OCI-LY7 (cell line): ENCODE measurements at regions not wholly inside any gene's neighbourhood (a gene's known extent, or its start where the extent isn't known, plus 50 kb on each side); places are given as distances from the start of the nearest gene placed in this dataset.

Experiments
- BruUV-seq: library from RNA; stranded (reverse); fragments of 400-500 nt; replicated peaks from 2 replicates; lab custom pipeline; 2021; lab: Mats Ljungman, UMichigan
- CTCF ChIA-PET: fragments of 300-600 bp; sonication (Branson Sonifier 250); formaldehyde crosslinking; loops from one replicate; lab custom pipeline; 2022; ENCODE audit warnings: antibody characterized with exemption; ENCODE audit not compliant: unreplicated experiment; lab: Charles Lee
- POLR2A ChIA-PET: fragments of 300-600 bp; sonication (Branson Sonifier 250); formaldehyde crosslinking; loops from one replicate; lab custom pipeline; 2022; ENCODE audit warnings: antibody characterized with exemption; lab: Charles Lee
- DNase-seq: peaks from one replicate; pipeline ENCODE4 v3.0.0-alpha.2; 2015; ENCODE audit warnings: low spot score
- H2AFZ ChIP-seq: fragments of 200-600 bp; sonication (generic), shearing (Covaris generic); 2 replicates; pipeline ENCODE4 v1.6.1; 2014; ENCODE audit warnings: mild to moderate bottlenecking, antibody characterized with exemption, low read length, moderate library complexity
- H3K27ac ChIP-seq: fragments of 200-600 bp; sonication (generic); 2 replicates; pipeline ENCODE4 v1.5.1; 2014; ENCODE audit warnings: mixed run types, low read depth, mild to moderate bottlenecking, moderate library complexity, low read length, inconsistent platforms; ENCODE audit not compliant: poor library complexity, severe bottlenecking
- H3K36me3 ChIP-seq: fragments of 200-600 bp; sonication (generic); 2 replicates; pipeline ENCODE4 v1.6.1; 2014; ENCODE audit warnings: mild to moderate bottlenecking, antibody characterized with exemption, low read length, moderate library complexity, mixed read lengths; ENCODE audit not compliant: insufficient read depth
- H3K4me1 ChIP-seq: fragments of 200-600 bp; sonication (generic); 2 replicates; pipeline ENCODE4 v1.5.1; 2014; ENCODE audit warnings: mild to moderate bottlenecking, low read length; ENCODE audit not compliant: insufficient read depth, poor library complexity, severe bottlenecking
- H3K4me2 ChIP-seq: fragments of 200-600 bp; sonication (generic); 2 replicates; pipeline ENCODE4 v1.6.1; 2014; ENCODE audit warnings: mild to moderate bottlenecking, low read length
- H3K4me3 ChIP-seq: fragments of 200-600 bp; sonication (generic); 2 replicates; pipeline ENCODE4 v1.5.1; 2014; ENCODE audit warnings: mild to moderate bottlenecking, low read depth, low read length; ENCODE audit not compliant: poor library complexity, severe bottlenecking
- H3K79me2 ChIP-seq: fragments of 200-600 bp; sonication (generic); 2 replicates; pipeline ENCODE4 v1.6.1; 2016; ENCODE audit warnings: low read depth, mild to moderate bottlenecking, low read length, moderate library complexity, mixed read lengths; ENCODE audit not compliant: insufficient read depth
- H3K9me2 ChIP-seq: fragments of 200-600 bp; sonication (generic); 2 replicates; pipeline ENCODE4 v1.6.1; 2016; ENCODE audit warnings: mild to moderate bottlenecking, low read length, mixed read lengths; ENCODE audit not compliant: insufficient read depth
- H3K9me3 ChIP-seq: fragments of 200-600 bp; sonication (generic); 2 replicates; pipeline ENCODE4 v1.6.1; 2014; ENCODE audit warnings: mild to moderate bottlenecking, mixed run types, low read length, mixed read lengths
- H4K20me1 ChIP-seq: fragments of 200-600 bp; sonication (generic); 2 replicates; pipeline ENCODE4 v1.6.1; 2014; ENCODE audit warnings: mild to moderate bottlenecking, antibody characterized with exemption, low read length, moderate library complexity, mixed read lengths; ENCODE audit not compliant: insufficient read depth
- EZH2phosphoT487 ChIP-seq: fragments of 200-600 bp; sonication (generic); IDR thresholded peaks from 2 replicates; pipeline ENCODE4 v1.6.1; 2018; ENCODE audit warnings: low read depth, borderline replicate concordance, mild to moderate bottlenecking, mixed run types, antibody characterized with exemption, low read length, moderate library complexity, mixed read lengths
- intact Hi-C: fragments of 100-400 bp; cut with micrococcal nuclease; formaldehyde crosslinking; loops from one replicate; pipeline ENCODE4 v1.10.0; 2022; ENCODE audit not compliant: unreplicated experiment
- TF ChIP-seq, protein P1 (sequence below): fragments of 200-600 bp; sonication (generic); conservative IDR thresholded peaks from 2 replicates; pipeline ENCODE4 v1.5.1; 2014; ENCODE audit warnings: mild to moderate bottlenecking, antibody characterized with exemption, low read length, moderate library complexity, mixed read lengths

DNA sequence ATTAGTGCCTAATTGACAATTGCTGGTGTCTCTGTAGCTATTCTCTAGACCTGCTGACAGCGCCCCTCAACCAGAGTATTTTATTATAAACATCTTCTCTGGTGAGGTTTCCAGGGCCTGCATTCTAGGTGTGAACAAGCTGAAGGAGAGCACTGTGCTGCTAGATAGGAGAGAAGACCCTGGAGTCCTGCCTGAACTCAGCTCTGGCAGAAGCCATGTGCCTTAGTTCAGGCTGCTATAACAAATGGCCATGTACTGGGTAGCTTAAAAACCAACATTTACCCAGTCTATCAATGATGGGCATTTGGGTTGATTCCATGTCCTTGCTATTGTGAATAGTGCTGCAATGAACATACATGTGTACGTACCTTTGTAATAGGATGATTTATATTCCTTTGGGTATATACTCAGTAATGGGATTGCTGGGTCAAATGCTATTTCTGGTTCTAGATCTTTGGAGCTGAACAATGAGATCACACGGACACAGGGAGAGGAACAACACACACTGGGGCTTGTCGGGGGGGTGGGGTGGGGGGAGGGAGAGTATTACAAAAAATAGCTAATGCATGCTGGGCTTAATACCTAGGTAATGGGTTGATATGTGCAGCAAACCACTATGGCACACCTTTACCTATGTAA, 185.5 kb upstream of the CPEB2 start:
- Histone ChIP-seq H3K27ac (no peak overlapping the region), H3K9me3 (no peaks in the 10 kb centered on the region), H3K9me2 (no peaks in the 10 kb centered on the region), H3K4me2 (no peak overlapping the region), H3K4me1 (no peaks in the 10 kb centered on the region), H3K79me2 (no peaks in the 10 kb centered on the region), H4K20me1 (no peaks in the 10 kb centered on the region), H3K4me3 (no peak overlapping the region), H2AFZ (no peak overlapping the region), H3K36me3 (no peaks in the 10 kb centered on the region)
- DNase-seq: no peak
- TF ChIP-seq EZH2phosphoT487: no peak
- TF ChIP-seq, protein P1, sequence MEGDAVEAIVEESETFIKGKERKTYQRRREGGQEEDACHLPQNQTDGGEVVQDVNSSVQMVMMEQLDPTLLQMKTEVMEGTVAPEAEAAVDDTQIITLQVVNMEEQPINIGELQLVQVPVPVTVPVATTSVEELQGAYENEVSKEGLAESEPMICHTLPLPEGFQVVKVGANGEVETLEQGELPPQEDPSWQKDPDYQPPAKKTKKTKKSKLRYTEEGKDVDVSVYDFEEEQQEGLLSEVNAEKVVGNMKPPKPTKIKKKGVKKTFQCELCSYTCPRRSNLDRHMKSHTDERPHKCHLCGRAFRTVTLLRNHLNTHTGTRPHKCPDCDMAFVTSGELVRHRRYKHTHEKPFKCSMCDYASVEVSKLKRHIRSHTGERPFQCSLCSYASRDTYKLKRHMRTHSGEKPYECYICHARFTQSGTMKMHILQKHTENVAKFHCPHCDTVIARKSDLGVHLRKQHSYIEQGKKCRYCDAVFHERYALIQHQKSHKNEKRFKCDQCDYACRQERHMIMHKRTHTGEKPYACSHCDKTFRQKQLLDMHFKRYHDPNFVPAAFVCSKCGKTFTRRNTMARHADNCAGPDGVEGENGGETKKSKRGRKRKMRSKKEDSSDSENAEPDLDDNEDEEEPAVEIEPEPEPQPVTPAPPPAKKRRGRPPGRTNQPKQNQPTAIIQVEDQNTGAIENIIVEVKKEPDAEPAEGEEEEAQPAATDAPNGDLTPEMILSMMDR: no peak
- ChIA-PET CTCF (no interaction called here), POLR2A (no interaction called here)
- intact Hi-C loops: no loop called here
- no TSS peak for BruUV-seq

DNA sequence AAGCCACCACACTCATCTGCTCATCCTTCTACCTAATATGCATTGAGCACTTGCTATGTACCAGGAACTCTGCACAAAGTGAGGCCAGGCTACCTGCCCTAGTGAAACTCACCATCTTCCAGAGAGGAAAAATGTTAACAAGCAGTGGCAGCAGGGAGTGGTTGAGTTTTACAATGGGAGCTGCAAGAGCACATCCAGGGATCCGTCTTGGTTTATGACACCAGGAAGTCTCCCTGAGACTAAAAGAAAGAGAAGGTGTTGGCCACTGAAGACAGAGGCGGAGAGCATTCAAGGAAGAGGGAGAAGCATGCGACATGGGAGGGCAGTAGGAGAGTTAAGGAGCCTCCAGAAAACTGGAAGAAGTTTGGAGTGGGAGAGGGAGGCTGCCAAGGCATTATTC, 178.1 kb upstream of the CPEB2 start:
- Histone ChIP-seq H3K36me3 (no peaks in the 10 kb centered on the region), H4K20me1 (no peaks in the 10 kb centered on the region), H3K27ac (no peak overlapping the region), H3K4me1 (no peaks in the 10 kb centered on the region), H2AFZ (no peak overlapping the region), H3K9me3 (no peaks in the 10 kb centered on the region), H3K79me2 (no peaks in the 10 kb centered on the region), H3K4me3 (no peak overlapping the region), H3K4me2 (no peak overlapping the region), H3K9me2 (no peaks in the 10 kb centered on the region)
- TF ChIP-seq EZH2phosphoT487: no peak
- TF ChIP-seq, protein P1: no peak
- POLR2A ChIA-PET: interaction anchor here (0.8 kb wide), 1 partner anchor 19 kb away, joined by 3 read pairs; no protein-coding TSS in a partner anchor
- CTCF ChIA-PET: no interaction called here
- DNase-seq: no peak
- BruUV-seq: no TSS peak
- intact Hi-C loops: no loop called here

DNA sequence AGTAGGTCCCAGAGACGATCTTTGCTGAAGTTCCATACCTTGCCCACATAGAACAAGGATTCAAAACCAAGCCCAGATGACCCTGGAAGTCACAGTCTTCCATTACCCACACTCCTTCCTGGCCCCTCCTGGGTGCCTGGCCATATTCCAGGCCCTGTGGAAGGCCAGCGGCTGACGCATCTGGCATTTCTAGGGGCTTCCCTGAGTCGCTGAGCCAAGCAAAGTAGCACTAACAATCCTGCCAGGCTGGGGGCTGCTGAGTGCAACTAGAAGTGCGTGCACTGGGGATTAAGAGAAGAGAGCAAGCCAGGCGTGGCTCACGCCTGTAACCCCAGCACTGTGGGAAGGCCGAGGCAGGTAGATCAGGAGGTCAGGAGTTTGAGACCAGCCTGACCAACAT, 175.2 kb upstream of the CPEB2 start:
- no peak overlapping the region for H2AFZ ChIP-seq
- ChIA-PET POLR2A (interaction anchor here (1.2 kb wide), 1 partner anchor 20 kb away, joined by 3 read pairs; no protein-coding TSS in a partner anchor), CTCF (no interaction called here)

More for the DNA sequence above, 175.2 kb upstream of the CPEB2 start:
- Histone ChIP-seq H3K4me1 (no peaks in the 10 kb centered on the region), H3K9me3 (no peaks in the 10 kb centered on the region), H3K4me3 (no peak overlapping the region), H3K27ac (no peak overlapping the region), H3K36me3 (no peaks in the 10 kb centered on the region), H3K4me2 (no peak overlapping the region), H4K20me1 (no peaks in the 10 kb centered on the region), H3K79me2 (no peaks in the 10 kb centered on the region), H3K9me2 (no peaks in the 10 kb centered on the region)
- TF ChIP-seq, protein P1: no peak
- no peak for TF ChIP-seq EZH2phosphoT487
- no TSS peak for BruUV-seq
- DNase-seq: no peak
- intact Hi-C loops: no loop called here
